ENCODE measurements at regions not wholly inside any gene's neighbourhood (a gene's known extent, or its start where the extent isn't known, plus 50 kb on each side); places are given as distances from the start of the nearest gene placed in this dataset.
"Not testable (repeated sequence)": the region's sequence is repeated elsewhere in the genome, so short reads cannot be mapped to it uniquely, and the experiment has no call there.

DNA sequence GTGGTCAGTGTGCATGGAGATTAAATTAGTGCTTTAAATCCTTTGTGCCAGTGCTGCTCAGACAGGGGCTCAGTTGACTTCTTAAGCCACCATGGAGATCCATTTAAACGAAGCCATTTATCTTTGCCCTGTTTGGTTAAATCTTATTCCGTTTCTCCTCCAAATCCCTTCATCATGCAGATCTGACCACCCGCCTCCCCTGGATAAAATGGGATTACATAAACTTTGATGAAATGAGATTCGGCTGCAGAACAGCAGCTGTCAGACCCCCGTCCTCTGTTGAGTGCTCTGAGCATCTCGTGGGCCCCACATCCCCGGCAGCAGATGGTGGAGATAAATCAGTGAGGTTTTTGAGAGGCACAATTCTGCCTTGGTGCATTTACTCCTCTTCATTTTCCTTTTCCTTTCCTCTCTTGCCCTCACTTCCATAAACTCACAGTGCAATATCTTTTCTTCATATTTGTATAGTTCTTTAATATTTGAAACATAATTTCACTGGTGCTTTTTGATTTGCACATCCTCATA is 84.4 kb upstream of the TWIST2 start:
- DNase-seq: no peak

- DNase-seq: no peak
Observed at GRCh38 chr2:238765590-238765989, 82.3 kb upstream of the TWIST2 start.

GRCh38 chr2:238771218-238771617 is 76.7 kb upstream of the TWIST2 start:
- DNase-seq: no peak

- no peak for DNase-seq
Observed at GRCh38 chr2:238771639-238772038, 76.2 kb upstream of the TWIST2 start.

DNA sequence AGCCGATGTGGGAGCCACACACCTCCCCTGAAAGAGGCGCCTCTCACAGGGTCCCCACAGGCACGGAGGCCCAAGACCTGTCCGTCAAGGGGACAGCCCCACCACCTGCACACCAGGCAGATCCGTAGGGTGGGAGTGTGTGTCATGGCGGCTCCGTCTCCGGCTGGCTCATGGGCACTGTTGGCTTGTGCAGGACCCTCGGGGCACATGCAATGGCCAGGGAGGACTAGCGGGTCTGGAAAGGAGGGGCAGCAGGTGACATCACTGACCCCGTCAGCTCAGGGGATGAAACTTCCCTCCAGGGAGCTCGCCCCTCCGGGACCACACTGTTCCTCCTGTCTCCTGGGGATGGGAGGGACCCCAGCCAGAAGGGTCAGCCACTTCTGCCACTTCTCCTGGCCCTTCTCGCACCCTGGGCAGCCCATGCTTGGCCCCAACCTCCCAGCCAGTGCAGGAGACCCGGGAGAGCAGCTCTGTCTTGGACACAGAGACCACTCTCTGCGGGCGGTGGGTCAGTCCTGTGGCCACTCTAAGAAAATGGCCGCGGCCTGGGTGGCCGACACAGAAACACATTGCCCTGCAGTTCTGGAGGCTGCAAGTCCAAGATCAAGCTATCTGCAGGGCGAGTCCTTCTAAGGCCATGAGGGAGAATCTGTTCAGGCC is 75.1 kb upstream of the TWIST2 start:
- no peak for DNase-seq

DNA sequence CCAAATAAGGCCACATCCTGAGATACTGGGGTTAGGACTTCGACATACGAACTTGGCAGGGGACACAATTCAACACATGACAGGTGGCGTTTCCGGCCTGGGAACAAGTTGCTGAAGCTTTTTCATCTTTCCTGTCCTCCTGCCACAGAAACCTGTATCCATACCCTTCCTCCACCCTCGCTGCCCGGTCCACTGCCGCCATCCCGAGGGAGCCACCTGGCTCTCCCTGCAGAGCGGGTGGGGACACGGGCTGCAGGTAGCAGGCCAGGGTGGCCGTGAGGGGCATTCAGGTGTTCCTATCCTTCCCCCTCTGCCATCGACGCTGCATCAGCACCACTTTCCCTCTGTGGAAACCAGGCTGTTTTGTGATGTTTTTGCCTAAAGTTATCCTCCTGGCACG is 74.4 kb upstream of the TWIST2 start:
- DNase-seq: no peak

GRCh38 chr2:238774071-238774470 is 73.8 kb upstream of the TWIST2 start:
- DNase-seq: no peak

DNA sequence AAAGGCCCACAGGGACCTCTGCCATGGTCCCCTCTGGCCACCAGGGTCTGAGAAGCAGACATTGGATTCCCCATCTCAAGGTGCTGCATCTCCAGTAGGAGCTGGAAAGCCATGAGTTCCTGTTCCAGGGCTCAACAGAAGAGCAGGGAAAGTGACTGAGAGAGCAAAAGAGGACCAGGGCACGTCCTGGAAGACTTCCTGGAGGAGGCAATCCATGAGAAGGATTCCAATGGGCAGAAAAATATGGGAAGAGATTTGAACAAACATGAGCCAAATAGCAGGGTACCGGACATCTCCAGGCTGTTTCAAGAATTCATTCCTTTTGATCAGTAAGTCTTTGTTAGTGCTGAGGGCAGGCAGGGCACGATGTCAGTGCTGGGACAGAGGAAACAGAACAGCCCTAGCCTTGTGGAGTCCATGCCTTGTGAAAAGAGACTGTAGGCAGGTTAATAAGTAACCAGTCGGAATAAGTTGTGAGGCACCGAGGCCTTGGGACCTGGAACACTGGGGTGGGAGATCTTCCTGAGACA is 72.8 kb upstream of the TWIST2 start:
- no peak for DNase-seq

DNA sequence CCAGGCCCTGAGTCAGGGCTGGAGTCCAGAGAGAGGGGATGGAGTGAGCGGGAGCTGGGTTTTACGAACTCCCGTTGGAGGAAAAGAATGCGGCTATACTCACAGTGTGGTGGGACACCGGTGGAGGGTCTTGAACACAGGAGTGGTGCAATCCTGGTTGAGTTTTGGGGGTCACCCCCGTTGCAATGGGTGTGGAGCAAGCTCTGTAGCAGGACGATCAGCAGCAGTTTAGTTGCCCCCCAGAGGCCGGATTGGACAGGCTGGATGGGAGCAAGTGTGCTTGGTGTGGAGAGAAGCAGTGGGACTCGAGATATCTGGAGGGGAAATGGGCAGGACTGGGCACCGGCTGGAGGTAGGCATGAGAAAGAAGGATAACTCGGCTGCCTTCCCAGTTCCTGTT is 72.3 kb upstream of the TWIST2 start:
- no peak for DNase-seq

GRCh38 chr2:238776003-238776760 is 71.7 kb upstream of the TWIST2 start:
- DNase-seq: no peak

DNA sequence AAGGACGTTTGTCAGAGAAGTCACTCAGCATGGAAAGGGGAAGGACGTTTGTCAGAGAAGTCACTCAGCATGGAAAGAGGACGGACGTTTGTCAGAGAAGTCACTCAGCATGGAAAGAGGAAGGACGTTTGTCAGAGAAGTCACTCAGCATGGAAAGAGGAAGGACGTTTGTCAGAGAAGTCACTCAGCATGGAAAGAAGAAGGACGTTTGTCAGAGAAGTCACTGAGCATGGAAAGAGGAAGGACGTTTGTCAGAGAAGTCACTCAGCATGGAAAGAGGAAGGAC is 71.2 kb upstream of the TWIST2 start:
- not testable (repeated sequence) for DNase-seq

- no peak for DNase-seq
Observed at GRCh38 chr2:238777369-238778067, 70.4 kb upstream of the TWIST2 start.

DNA sequence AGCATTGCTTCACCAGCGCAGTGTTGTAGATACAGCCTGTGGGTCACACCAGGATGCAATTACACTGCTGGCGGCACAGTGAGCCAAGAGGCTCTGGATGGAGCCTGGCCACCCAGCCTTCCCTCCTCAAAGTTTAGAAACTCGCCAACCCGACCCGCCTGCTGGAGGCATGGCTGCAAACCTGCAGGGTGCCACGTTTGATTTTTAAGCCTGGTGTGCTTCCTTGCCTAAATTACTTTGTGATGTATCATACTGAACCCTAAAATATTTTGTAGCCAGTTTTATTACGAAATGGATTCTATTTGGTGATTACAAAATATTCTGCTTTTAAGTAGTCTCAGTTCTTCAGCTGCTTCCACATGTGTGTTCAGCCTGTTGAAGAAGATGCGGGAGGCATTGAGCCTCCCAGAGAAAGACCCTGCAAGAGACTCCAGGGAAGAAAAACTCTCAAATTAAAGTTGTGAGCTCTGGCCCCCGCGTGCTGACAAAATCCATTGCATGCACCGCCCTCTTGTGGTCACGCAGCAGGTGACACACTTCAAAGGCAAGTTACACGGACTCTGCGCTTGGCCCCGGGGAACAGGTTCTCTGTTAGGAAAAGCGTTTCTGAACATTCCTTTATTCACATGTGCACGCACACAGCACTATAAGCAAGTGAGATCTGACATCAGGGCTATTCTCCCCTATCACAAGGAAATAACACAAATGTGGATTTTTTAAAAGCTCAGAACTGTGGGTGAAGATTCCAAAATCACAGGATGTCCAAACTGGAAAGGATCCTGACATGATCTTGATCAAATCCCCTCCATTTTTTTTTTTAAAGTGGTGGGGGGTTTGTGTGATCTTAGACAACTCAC is 63.0 kb upstream of the TWIST2 start:
- DNase-seq: peak in 8 of 14 donors; percentile 2 to 55 (median 20)

- no peak for DNase-seq
Observed at GRCh38 chr2:238785528-238785860, 62.4 kb upstream of the TWIST2 start.

- DNase-seq: no peak
Observed at GRCh38 chr2:238786379-238786778, 61.5 kb upstream of the TWIST2 start.

- no peak for DNase-seq
Observed at GRCh38 chr2:238786792-238787490, 60.9 kb upstream of the TWIST2 start.

- DNase-seq: no peak
Observed at GRCh38 chr2:238787501-238787900, 60.4 kb upstream of the TWIST2 start.

GRCh38 chr2:238789317-238789806 is 58.5 kb upstream of the TWIST2 start:
- no peak for DNase-seq

DNA sequence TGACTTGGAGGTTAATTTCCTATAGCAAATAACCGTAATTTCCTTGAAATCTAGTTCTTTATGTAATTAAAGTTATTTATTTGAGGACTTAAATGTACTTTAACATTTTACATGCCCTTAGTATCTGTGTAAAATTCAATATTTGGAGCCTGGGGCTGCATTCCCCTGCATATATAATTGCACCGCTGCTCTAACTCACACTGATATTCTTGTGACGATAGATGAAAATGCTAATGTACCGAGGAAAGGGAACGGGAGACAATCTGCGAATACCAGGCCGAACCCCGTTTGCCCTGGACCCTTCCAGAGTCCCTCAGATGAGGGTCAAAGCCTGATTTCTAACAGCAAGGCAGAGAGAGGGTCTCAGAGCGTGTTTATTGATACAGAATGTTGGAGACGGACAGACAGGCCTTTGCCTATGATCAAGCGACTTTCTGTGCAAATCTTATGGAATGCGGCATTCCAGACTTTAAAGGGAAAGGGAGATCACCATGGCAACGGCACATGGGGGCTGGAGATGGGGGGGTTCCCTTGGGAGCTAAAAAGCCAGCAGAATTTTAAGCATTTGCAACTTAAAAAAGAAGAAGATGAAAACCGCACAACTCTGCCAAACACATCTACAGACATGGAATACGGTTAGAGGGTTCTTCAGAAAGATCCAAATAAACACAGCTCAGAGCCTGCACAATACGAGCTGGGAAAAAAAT is 57.6 kb upstream of the TWIST2 start:
- DNase-seq: no peak

- no peak for DNase-seq
Observed at GRCh38 chr2:238790833-238791230, 57.1 kb upstream of the TWIST2 start.

DNA sequence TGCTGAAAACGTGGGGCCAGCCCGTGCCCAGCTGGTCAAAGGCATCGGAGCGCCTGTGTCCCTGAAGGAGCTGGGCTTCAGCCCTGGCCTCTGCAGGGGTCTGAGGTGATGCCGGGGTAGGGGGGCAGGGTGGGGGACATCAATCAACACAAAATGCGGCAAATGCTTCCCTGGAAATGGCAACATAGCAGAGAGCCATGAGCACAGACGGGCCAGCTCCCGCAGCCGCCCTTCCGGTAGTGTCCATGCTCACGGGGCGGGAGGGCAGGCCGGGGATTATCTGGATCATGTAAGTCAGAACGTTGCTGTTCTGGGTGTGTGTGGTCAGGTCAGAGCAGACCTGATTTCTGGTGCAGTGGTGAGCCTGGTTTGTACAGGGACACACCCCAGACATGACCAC is 56.5 kb upstream of the TWIST2 start:
- no peak for DNase-seq
